OCI-LY7 (cell line): ENCODE measurements at regions not wholly inside any gene's neighbourhood (a gene's known extent, or its start where the extent isn't known, plus 50 kb on each side); places are given as distances from the start of the nearest gene placed in this dataset.

Experiments used
- BruUV-seq: library from RNA; stranded (reverse); fragments of 400-500 nt; replicated peaks from 2 replicates; lab custom pipeline; 2021; lab: Mats Ljungman, UMichigan
- CTCF ChIA-PET: fragments of 300-600 bp; sonication (Branson Sonifier 250); formaldehyde crosslinking; loops from one replicate; lab custom pipeline; 2022; ENCODE audit warnings: antibody characterized with exemption; ENCODE audit not compliant: unreplicated experiment; lab: Charles Lee
- POLR2A ChIA-PET: fragments of 300-600 bp; sonication (Branson Sonifier 250); formaldehyde crosslinking; loops from one replicate; lab custom pipeline; 2022; ENCODE audit warnings: antibody characterized with exemption; lab: Charles Lee
- DNase-seq: peaks from one replicate; pipeline ENCODE4 v3.0.0-alpha.2; 2015; ENCODE audit warnings: low spot score
- H2AFZ ChIP-seq: fragments of 200-600 bp; sonication (generic), shearing (Covaris generic); 2 replicates; pipeline ENCODE4 v1.6.1; 2014; ENCODE audit warnings: mild to moderate bottlenecking, antibody characterized with exemption, low read length, moderate library complexity
- H3K27ac ChIP-seq: fragments of 200-600 bp; sonication (generic); 2 replicates; pipeline ENCODE4 v1.5.1; 2014; ENCODE audit warnings: mixed run types, low read depth, mild to moderate bottlenecking, moderate library complexity, low read length, inconsistent platforms; ENCODE audit not compliant: poor library complexity, severe bottlenecking
- H3K36me3 ChIP-seq: fragments of 200-600 bp; sonication (generic); 2 replicates; pipeline ENCODE4 v1.6.1; 2014; ENCODE audit warnings: mild to moderate bottlenecking, antibody characterized with exemption, low read length, moderate library complexity, mixed read lengths; ENCODE audit not compliant: insufficient read depth
- H3K4me1 ChIP-seq: fragments of 200-600 bp; sonication (generic); 2 replicates; pipeline ENCODE4 v1.5.1; 2014; ENCODE audit warnings: mild to moderate bottlenecking, low read length; ENCODE audit not compliant: insufficient read depth, poor library complexity, severe bottlenecking
- H3K4me2 ChIP-seq: fragments of 200-600 bp; sonication (generic); 2 replicates; pipeline ENCODE4 v1.6.1; 2014; ENCODE audit warnings: mild to moderate bottlenecking, low read length
- H3K4me3 ChIP-seq: fragments of 200-600 bp; sonication (generic); 2 replicates; pipeline ENCODE4 v1.5.1; 2014; ENCODE audit warnings: mild to moderate bottlenecking, low read depth, low read length; ENCODE audit not compliant: poor library complexity, severe bottlenecking
- H3K79me2 ChIP-seq: fragments of 200-600 bp; sonication (generic); 2 replicates; pipeline ENCODE4 v1.6.1; 2016; ENCODE audit warnings: low read depth, mild to moderate bottlenecking, low read length, moderate library complexity, mixed read lengths; ENCODE audit not compliant: insufficient read depth
- H3K9me2 ChIP-seq: fragments of 200-600 bp; sonication (generic); 2 replicates; pipeline ENCODE4 v1.6.1; 2016; ENCODE audit warnings: mild to moderate bottlenecking, low read length, mixed read lengths; ENCODE audit not compliant: insufficient read depth
- H3K9me3 ChIP-seq: fragments of 200-600 bp; sonication (generic); 2 replicates; pipeline ENCODE4 v1.6.1; 2014; ENCODE audit warnings: mild to moderate bottlenecking, mixed run types, low read length, mixed read lengths
- H4K20me1 ChIP-seq: fragments of 200-600 bp; sonication (generic); 2 replicates; pipeline ENCODE4 v1.6.1; 2014; ENCODE audit warnings: mild to moderate bottlenecking, antibody characterized with exemption, low read length, moderate library complexity, mixed read lengths; ENCODE audit not compliant: insufficient read depth
- EZH2phosphoT487 ChIP-seq: fragments of 200-600 bp; sonication (generic); IDR thresholded peaks from 2 replicates; pipeline ENCODE4 v1.6.1; 2018; ENCODE audit warnings: low read depth, borderline replicate concordance, mild to moderate bottlenecking, mixed run types, antibody characterized with exemption, low read length, moderate library complexity, mixed read lengths
- intact Hi-C: fragments of 100-400 bp; cut with micrococcal nuclease; formaldehyde crosslinking; loops from one replicate; pipeline ENCODE4 v1.10.0; 2022; ENCODE audit not compliant: unreplicated experiment
- TF ChIP-seq, protein P1 (sequence below): fragments of 200-600 bp; sonication (generic); conservative IDR thresholded peaks from 2 replicates; pipeline ENCODE4 v1.5.1; 2014; ENCODE audit warnings: mild to moderate bottlenecking, antibody characterized with exemption, low read length, moderate library complexity, mixed read lengths

DNA sequence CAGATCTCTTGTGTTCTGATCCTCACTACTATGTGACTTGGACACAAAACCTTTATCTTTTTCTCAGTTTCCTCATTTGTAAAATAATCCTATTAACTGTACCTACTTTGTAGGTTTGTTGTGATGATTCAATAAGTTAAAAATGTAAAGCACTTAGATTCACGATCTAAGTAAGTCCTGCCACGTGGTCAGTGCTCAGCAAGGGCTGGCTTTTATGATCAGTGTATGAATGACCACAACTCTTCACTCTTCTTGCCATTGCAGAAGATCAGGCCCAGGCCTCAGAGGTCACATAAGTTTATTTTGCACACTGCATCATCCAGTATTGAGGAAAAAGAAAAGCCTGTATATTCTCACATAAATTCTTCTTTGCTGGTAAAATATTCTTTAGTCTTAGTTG lies 1192.5 kb upstream of the ACVR2A start:
- DNase-seq: no peak
- CTCF ChIA-PET: no interaction called here
- Histone ChIP-seq H2AFZ (no peak overlapping the region), H4K20me1 (no peaks in the 10 kb centered on the region), H3K4me2 (no peak overlapping the region), H3K9me3 (no peaks in the 10 kb centered on the region), H3K4me3 (no peak overlapping the region), H3K79me2 (no peaks in the 10 kb centered on the region), H3K4me1 (no peaks in the 10 kb centered on the region), H3K36me3 (no peaks in the 10 kb centered on the region), H3K27ac (no peak overlapping the region), H3K9me2 (no peaks in the 10 kb centered on the region)
- intact Hi-C loops: no loop called here
- BruUV-seq: no TSS peak
- TF ChIP-seq, protein P1, sequence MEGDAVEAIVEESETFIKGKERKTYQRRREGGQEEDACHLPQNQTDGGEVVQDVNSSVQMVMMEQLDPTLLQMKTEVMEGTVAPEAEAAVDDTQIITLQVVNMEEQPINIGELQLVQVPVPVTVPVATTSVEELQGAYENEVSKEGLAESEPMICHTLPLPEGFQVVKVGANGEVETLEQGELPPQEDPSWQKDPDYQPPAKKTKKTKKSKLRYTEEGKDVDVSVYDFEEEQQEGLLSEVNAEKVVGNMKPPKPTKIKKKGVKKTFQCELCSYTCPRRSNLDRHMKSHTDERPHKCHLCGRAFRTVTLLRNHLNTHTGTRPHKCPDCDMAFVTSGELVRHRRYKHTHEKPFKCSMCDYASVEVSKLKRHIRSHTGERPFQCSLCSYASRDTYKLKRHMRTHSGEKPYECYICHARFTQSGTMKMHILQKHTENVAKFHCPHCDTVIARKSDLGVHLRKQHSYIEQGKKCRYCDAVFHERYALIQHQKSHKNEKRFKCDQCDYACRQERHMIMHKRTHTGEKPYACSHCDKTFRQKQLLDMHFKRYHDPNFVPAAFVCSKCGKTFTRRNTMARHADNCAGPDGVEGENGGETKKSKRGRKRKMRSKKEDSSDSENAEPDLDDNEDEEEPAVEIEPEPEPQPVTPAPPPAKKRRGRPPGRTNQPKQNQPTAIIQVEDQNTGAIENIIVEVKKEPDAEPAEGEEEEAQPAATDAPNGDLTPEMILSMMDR: no peak
- no peak for TF ChIP-seq EZH2phosphoT487
- POLR2A ChIA-PET: no interaction called here

DNA sequence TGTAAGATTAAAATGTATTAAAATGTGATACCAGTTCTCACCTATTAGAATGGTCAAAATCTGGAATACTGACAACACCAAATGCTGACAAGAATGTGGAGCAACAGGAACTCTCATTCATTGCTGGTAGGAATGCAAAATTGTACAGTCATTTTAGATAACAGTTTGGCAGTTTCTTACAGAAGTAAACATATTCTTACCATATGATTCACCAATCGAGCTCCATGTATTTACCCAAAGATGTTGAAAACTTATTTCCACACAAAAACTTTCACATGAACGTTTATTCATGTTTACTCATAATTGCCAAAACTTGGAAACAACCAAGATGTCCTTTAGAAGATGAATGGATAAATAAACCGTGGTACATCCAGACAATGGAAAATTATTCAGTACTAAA lies 1193.5 kb upstream of the ACVR2A start:
- CTCF ChIA-PET: no interaction called here
- intact Hi-C loops: no loop called here
- no peaks in the 10 kb centered on the region for H4K20me1 ChIP-seq

DNA sequence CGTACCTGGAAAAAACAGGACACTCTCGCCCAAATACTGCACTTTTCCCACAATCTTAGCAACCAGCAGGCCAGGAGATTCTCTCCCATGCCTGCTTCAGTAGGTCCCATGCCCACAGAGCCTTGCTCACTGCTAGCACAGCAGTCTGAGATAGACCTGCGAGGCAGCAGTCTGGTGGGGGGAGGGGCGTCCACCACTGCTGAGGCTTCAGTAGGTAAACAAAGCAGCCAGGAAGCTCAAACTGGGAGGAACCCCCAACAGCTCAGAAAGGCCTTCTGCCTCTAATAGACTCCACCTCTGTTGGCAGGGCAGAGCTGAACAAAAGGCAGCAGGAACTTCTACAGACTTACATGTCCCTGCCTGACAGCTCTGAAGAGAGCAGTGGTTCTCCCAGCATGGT lies 1202.8 kb upstream of the ACVR2A start:
- peak; percentile 1 for DNase-seq
- no peak overlapping the region for H3K27ac ChIP-seq
- H3K4me1 ChIP-seq: no peaks in the 10 kb centered on the region
- H4K20me1 ChIP-seq: no peaks in the 10 kb centered on the region
- BruUV-seq: no TSS peak
- H3K79me2 ChIP-seq: no peaks in the 10 kb centered on the region
- no peak overlapping the region for H2AFZ ChIP-seq
- no peaks in the 10 kb centered on the region for H3K9me3 ChIP-seq
- intact Hi-C loops: no loop called here
- ChIA-PET POLR2A (no interaction called here), CTCF (no interaction called here)
- H3K9me2 ChIP-seq: no peaks in the 10 kb centered on the region
- no peak overlapping the region for H3K4me2 ChIP-seq
- no peaks in the 10 kb centered on the region for H3K36me3 ChIP-seq
- no peak overlapping the region for H3K4me3 ChIP-seq
- TF ChIP-seq, protein P1: no peak
- TF ChIP-seq EZH2phosphoT487: no peak

More for the DNA sequence above, 1193.5 kb upstream of the ACVR2A start:
- POLR2A ChIA-PET: no interaction called here
- Histone ChIP-seq H2AFZ (no peak overlapping the region), H3K79me2 (no peaks in the 10 kb centered on the region), H3K9me2 (no peaks in the 10 kb centered on the region), H3K9me3 (no peaks in the 10 kb centered on the region), H3K4me3 (no peak overlapping the region), H3K4me1 (no peaks in the 10 kb centered on the region), H3K4me2 (no peak overlapping the region), H3K36me3 (no peaks in the 10 kb centered on the region), H3K27ac (no peak overlapping the region)
- no TSS peak for BruUV-seq
- TF ChIP-seq EZH2phosphoT487: no peak
- TF ChIP-seq, protein P1: no peak
- no peak for DNase-seq
